DOHH2 (cell line): ENCODE measurements at regions not wholly inside any gene's neighbourhood (a gene's known extent, or its start where the extent isn't known, plus 50 kb on each side); places are given as distances from the start of the nearest gene placed in this dataset.

Experiments used
- H3F3A ChIP-seq: fragments of 200-600 bp; sonication (generic), shearing (Covaris generic); 2 replicates; pipeline ENCODE4 v1.6.0; 2016; ENCODE audit warnings: antibody characterized with exemption, mild to moderate bottlenecking; ENCODE audit not compliant: control insufficient read depth, insufficient read depth
- H3K27ac ChIP-seq: fragments of 200-600 bp; sonication (generic); 2 replicates; pipeline ENCODE4 v1.5.1; 2014; ENCODE audit warnings: low read depth, mild to moderate bottlenecking, low read length, moderate library complexity
- H3K27me3 ChIP-seq: fragments of 200-600 bp; sonication (generic); 2 replicates; pipeline ENCODE4 v1.6.1; 2014; ENCODE audit warnings: mild to moderate bottlenecking, low read length, mixed read lengths; ENCODE audit not compliant: control insufficient read depth
- H3K36me3 ChIP-seq: fragments of 200-600 bp; sonication (generic); 2 replicates; pipeline ENCODE4 v1.6.1; 2014; ENCODE audit warnings: mild to moderate bottlenecking, low read length, moderate library complexity, mixed read lengths; ENCODE audit not compliant: control insufficient read depth
- H3K4me1 ChIP-seq: fragments of 200-600 bp; sonication (generic); 2 replicates; pipeline ENCODE4 v1.6.1; 2014; ENCODE audit warnings: mild to moderate bottlenecking, low read length, mixed read lengths; ENCODE audit not compliant: control insufficient read depth
- H3K4me2 ChIP-seq: fragments of 200-600 bp; sonication (generic); 2 replicates; pipeline ENCODE4 v1.6.0; 2014; ENCODE audit warnings: mild to moderate bottlenecking, low read length, moderate library complexity
- H3K4me3 ChIP-seq: fragments of 200-600 bp; sonication (generic); 2 replicates; pipeline ENCODE4 v1.5.1; 2014; ENCODE audit warnings: mild to moderate bottlenecking, low read length, mixed read lengths
- H3K79me2 ChIP-seq: fragments of 200-600 bp; sonication (generic); 2 replicates; pipeline ENCODE4 v1.6.1; 2014; ENCODE audit warnings: mild to moderate bottlenecking, low read length, mixed read lengths; ENCODE audit not compliant: control insufficient read depth
- H3K9me2 ChIP-seq: fragments of 200-600 bp; sonication (generic); replicated peaks from 2 replicates; pipeline ENCODE4 v1.6.1; 2014; ENCODE audit warnings: mild to moderate bottlenecking, low read length, mixed read lengths; ENCODE audit not compliant: control insufficient read depth
- H3K9me3 ChIP-seq: fragments of 200-600 bp; sonication (generic); 2 replicates; pipeline ENCODE4 v1.6.1; 2014; ENCODE audit warnings: antibody characterized with exemption, low read length, mixed read lengths; ENCODE audit not compliant: control insufficient read depth, insufficient read depth
- H4K20me1 ChIP-seq: fragments of 200-600 bp; sonication (generic); 2 replicates; pipeline ENCODE4 v1.6.0; 2014; ENCODE audit warnings: low read depth, mild to moderate bottlenecking, antibody characterized with exemption, low read length, moderate library complexity; ENCODE audit not compliant: control insufficient read depth, insufficient read depth
- CTCF ChIP-seq: fragments of 200-600 bp; sonication (generic); IDR thresholded peaks from one replicate; pipeline ENCODE4 v1.5.1; 2014; ENCODE audit warnings: antibody characterized with exemption, mild to moderate bottlenecking, low read depth, low read length; ENCODE audit not compliant: poor library complexity, severe bottlenecking
- EZH2phosphoT487 ChIP-seq: fragments of 200-600 bp; sonication (generic); IDR thresholded peaks from 2 replicates; pipeline ENCODE4 v1.6.1; 2017; ENCODE audit warnings: borderline replicate concordance, mild to moderate bottlenecking, antibody characterized with exemption, low read length, moderate library complexity, mixed read lengths

- Histone ChIP-seq H3K4me2 (no peak overlapping the region), H3K79me2 (no peaks in the 10 kb centered on the region), H3K36me3 (no peaks in the 10 kb centered on the region), H3K27ac (no peak overlapping the region), H3K9me2 (no peaks in the 10 kb centered on the region), H4K20me1 (no peaks in the 10 kb centered on the region), H3K4me3 (no peak overlapping the region), H3K4me1 (no peaks in the 10 kb centered on the region), H3K9me3 (no peaks in the 10 kb centered on the region), H3F3A (no peaks in the 10 kb centered on the region), H3K27me3 (no peaks in the 10 kb centered on the region)
- TF ChIP-seq CTCF (no peak), EZH2phosphoT487 (no peak)
These were observed 257.5 kb downstream of the NSG2 start for GRCh38 chr5:174303035-174303434.

- no peaks in the 10 kb centered on the region for H4K20me1 ChIP-seq
- no peaks in the 10 kb centered on the region for H3K4me1 ChIP-seq
- no peak overlapping the region for H3K27ac ChIP-seq
- no peak overlapping the region for H3K4me2 ChIP-seq
- H3K4me3 ChIP-seq: no peak overlapping the region
- no peaks in the 10 kb centered on the region for H3K36me3 ChIP-seq
- no peaks in the 10 kb centered on the region for H3F3A ChIP-seq
- no peak for TF ChIP-seq EZH2phosphoT487
- no peak for TF ChIP-seq CTCF
- H3K9me3 ChIP-seq: no peaks in the 10 kb centered on the region
- no peaks in the 10 kb centered on the region for H3K27me3 ChIP-seq
- no peaks in the 10 kb centered on the region for H3K9me2 ChIP-seq
- H3K79me2 ChIP-seq: no peaks in the 10 kb centered on the region
These were observed 258.0 kb downstream of the NSG2 start for GRCh38 chr5:174303437-174304045.

- Histone ChIP-seq H3K27me3 (no peaks in the 10 kb centered on the region), H3K36me3 (no peaks in the 10 kb centered on the region), H3K4me1 (no peaks in the 10 kb centered on the region), H3F3A (no peaks in the 10 kb centered on the region), H4K20me1 (no peaks in the 10 kb centered on the region), H3K9me3 (no peaks in the 10 kb centered on the region), H3K79me2 (no peaks in the 10 kb centered on the region), H3K4me3 (no peak overlapping the region), H3K9me2 (no peaks in the 10 kb centered on the region), H3K4me2 (no peak overlapping the region), H3K27ac (no peak overlapping the region)
- TF ChIP-seq CTCF (no peak), EZH2phosphoT487 (no peak)
These were observed 259.8 kb downstream of the NSG2 start for GRCh38 chr5:174305241-174305681.
